GM19455 (cell line): ENCODE measurements at regions not wholly inside any gene's neighbourhood (a gene's known extent, or its start where the extent isn't known, plus 50 kb on each side); places are given as distances from the start of the nearest gene placed in this dataset.

Experiments used
- ATAC-seq: cut with Tn5 transposase; IDR thresholded peaks from one replicate; pipeline ENCODE4 v1.9.1; 2021; ENCODE audit not compliant: unreplicated experiment

- no peak for ATAC-seq
Observed at GRCh38 chr3:99502871-99503270, 135.5 kb upstream of the COL8A1 start.

- ATAC-seq: no peak
Observed at GRCh38 chr3:99500485-99500884, 137.9 kb upstream of the COL8A1 start.

GRCh38 chr3:99499235-99500158 lies 138.9 kb upstream of the COL8A1 start:
- ATAC-seq: no peak

DNA sequence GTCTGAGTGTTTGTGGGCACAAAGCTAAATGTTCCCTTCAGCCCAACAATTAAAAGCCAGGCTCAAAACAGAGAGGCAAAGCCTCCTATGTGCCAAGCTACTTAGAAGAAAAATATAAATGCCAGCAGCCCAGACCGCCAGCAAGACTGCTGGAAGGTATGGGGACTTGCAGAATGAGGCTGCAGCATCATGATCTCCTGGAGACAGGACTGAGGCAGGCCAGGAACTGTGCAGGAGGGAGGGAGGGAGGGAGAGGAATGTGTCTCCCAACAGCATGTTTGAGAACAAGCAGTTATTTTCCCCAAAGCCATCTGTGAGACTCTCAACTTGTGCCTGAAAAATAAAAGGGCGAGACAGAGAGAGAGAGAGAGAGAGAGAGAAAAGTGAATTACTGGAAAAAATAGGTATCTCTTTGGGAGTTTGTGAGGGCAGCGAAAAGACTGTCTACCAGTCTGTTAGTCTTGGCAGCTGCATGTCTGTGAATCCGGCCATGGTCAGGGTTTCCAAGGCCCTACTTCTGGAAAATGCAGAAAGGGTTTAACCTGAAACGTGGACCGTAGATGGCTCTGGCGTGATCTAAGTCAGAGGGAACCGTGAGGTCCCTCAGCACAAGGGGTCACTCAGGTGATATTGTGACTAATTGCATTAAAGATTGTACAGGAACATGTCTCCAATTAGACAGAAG lies 139.7 kb upstream of the COL8A1 start:
- no peak for ATAC-seq

GRCh38 chr3:99487894-99488293 lies 150.5 kb upstream of the COL8A1 start:
- ATAC-seq: no peak

DNA sequence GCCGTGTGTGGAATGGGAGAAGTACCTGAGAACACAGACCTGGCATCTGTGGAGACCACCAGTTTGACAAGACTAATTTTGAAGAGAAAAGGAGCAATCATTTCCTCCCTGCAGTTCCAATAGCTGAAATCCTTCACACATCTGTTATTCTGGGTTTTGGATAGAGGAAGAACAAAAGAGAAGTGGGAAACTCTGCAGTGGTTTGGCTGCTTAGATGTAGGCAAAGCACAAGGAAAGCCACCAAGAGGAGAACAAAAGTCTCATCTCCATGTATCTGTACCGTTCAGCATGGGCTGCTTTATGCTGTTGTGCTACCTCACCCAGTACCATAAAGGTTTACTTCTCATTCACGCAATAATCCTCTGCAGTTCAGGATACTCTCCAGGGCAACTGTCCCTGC lies 153.1 kb upstream of the COL8A1 start:
- no peak for ATAC-seq

DNA sequence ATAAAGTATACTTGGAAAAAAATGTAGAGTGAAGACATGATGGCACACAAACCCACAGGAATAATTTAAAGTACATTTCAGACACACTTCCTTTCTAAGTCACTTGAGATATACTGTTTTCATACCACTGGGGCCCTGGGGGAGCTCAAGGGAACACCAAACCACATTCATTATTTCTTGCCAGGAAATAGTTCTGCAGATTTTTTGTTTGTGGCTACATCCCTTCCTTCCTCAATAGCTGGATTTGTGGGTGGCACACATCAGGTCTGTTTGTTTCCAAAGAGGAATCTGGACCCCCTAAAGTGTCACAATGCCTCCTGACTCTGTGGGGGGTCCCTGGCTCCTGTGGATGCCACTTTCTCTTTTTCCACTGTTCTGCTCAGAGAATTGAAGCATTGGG lies 153.5 kb upstream of the COL8A1 start:
- ATAC-seq: no peak

DNA sequence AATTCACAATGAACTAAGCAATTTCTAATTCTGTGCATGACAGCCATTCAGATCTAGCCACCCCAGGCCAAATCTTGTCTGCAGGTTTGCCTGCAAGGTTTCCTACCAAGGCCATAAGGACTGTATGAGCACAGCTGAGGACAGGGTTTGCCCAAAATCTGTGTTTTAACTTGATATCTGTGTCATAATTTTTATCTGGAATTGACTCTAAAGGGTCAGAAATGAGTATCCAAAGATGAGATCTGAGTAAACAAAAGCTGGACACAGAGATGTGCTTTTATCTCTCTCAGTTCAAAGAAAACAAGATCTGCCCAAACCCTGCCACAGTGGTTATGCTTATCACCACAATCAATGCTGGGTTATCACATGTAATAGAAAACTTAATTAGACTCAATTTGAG lies 154.6 kb upstream of the COL8A1 start:
- ATAC-seq: no peak

GRCh38 chr3:99482191-99482590 lies 156.2 kb upstream of the COL8A1 start:
- no peak for ATAC-seq

GRCh38 chr3:99481561-99481960 lies 156.8 kb upstream of the COL8A1 start:
- ATAC-seq: no peak

DNA sequence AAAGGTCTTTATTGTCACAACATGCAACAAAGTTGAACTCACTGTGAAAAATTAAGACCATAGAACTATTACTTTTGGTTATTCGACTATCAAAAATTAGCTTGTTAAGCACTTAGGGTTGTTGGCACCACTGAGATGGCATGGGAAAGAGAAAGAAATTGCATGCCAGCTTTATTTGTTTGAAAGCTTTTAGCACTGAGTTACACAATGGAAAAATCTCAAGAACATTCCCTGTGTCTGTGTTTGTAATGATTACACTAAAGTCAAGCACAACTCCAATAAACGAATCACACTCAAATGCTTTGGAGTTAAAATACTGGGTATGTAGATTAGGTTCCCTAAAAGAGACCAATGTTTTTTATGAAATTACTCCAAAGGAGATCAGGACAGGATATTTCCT lies 158.6 kb upstream of the COL8A1 start:
- no peak for ATAC-seq

- no peak for ATAC-seq
Observed at GRCh38 chr3:99477650-99478049, 160.7 kb upstream of the COL8A1 start.

DNA sequence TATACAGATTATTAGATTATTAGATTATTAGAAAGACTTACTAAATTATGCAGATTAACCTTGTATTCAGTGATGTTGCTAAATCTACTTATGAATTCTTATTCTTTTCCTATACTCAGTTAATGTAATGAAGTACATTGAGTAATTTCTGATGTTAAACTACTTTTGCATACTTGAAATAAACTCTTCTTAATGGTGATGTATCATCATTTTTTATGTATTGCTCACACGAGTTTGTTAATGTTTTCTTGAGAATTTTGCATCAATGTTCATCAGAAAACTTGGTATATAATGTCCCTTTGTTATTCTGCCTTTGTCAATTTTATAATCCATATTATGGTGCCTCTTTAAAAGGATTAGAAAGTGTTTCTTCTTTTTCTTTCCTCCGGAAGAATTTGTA lies 163.2 kb upstream of the COL8A1 start:
- ATAC-seq: no peak

DNA sequence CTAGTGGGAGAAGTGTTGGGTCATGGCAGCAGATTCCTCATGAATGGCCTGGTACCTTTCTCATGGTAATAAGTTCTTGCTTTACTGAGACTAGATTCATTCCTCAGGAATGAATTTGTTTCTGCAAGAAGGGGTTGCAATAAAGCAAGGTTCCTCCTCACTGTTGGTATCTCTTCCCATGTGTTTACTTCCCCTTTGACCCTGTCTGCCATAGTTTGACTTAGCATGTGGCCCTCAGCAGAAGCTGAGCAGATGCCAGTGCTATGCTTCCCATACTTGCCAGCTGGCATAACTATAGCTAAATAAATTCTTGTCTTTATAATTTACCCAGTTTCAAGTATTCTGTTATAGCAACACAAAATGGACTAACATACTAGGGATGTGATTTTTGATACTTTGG lies 163.6 kb upstream of the COL8A1 start:
- no peak for ATAC-seq

GRCh38 chr3:99473321-99473751 lies 165.1 kb upstream of the COL8A1 start:
- no peak for ATAC-seq

GRCh38 chr3:99472385-99472784 lies 166.0 kb upstream of the COL8A1 start:
- no peak for ATAC-seq

- ATAC-seq: no peak
Observed at GRCh38 chr3:99471353-99472323, 166.8 kb upstream of the COL8A1 start.

DNA sequence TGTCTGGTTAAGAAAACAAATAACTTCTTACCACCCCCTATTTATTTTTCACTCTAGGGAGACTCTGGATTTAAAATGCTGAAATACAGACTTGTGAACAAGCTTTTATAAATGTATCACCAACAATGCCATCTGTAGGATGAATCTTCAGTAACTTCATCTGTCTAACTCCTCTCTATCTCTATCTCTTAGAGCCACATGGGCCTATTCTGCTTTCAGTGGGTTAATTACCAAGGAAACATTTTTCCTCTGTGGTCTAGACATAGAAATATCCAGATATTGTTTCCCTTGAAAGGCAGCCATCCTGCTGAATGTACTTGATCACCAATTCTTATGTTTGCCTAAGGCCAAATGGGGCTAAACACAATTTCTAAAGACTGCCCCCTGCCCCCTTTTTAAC lies 167.6 kb upstream of the COL8A1 start:
- no peak for ATAC-seq

DNA sequence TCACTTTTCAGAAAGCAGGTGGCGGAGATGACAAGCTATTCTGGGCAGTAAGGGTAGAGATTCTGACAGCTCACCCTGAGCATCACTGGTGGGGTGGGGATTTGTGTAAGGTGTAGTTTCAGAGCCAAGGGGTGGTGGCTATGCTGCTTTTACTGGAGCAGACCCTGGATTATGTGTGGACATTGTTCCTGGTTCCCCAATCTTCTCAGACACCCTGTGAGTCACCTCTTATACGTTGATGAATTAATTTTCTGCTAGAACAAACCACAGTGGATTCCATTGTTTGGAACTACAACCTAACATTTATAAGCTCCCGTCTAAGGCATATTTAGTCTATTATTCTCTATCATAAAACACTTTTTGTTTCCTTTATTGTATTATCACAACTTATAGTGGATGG lies 169.5 kb upstream of the COL8A1 start:
- no peak for ATAC-seq

GRCh38 chr3:99467420-99467819 lies 171.0 kb upstream of the COL8A1 start:
- no peak for ATAC-seq

DNA sequence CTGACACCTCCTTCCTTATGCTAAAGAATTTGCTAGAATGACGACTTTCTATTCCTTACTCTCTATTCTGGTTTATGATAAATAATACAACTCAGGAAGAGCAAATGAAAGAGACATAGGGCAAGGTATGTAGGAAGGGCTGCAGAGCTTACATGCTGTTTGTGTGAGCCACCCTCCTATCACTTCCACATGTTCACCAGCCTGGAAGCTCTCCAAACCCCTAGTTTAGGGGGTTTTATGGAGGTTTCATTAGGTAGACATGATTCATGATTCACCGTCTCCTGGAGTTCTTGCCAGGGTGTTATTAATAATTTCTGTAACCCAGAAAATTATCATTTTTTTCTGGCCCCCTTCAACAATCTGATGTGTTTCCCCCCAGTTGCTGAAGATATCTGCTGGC lies 172.1 kb upstream of the COL8A1 start:
- no peak for ATAC-seq
